CD4-positive, alpha-beta memory T cell (primary cell): ENCODE measurements at regions not wholly inside any gene's neighbourhood (a gene's known extent, or its start where the extent isn't known, plus 50 kb on each side); places are given as distances from the start of the nearest gene placed in this dataset.
"Not testable (repeated sequence)": the region's sequence is repeated elsewhere in the genome, so short reads cannot be mapped to it uniquely, and the experiment has no call there.

Source experiments
- CTCF ChIA-PET: fragments of 350-600 bp; sonication (Branson Sonifier 250); formaldehyde crosslinking; loops from one replicate; lab custom pipeline; 2021; ENCODE audit warnings: inconsistent platforms; ENCODE audit not compliant: partially characterized antibody; lab: Charles Lee
- POLR2A ChIA-PET: fragments of 350-600 bp; sonication (Branson Sonifier 250); formaldehyde crosslinking; loops from one replicate; lab custom pipeline; 2021; ENCODE audit not compliant: partially characterized antibody; lab: Charles Lee
- DNase-seq, 5 donors: peaks; one replicate each; pipeline versions ENCODE4 v3.0.0 to v3.0.0-alpha.2; 2020 to 2022; ENCODE audit warnings: mixed read lengths in 1 of 5
- H3K27ac ChIP-seq: one replicate; pipeline ENCODE4 v1.7.0; 2013; ENCODE audit warnings: low read depth, low read length
- H3K27me3 ChIP-seq: 2 replicates; pipeline ENCODE4 v1.7.0; 2013; ENCODE audit warnings: mild to moderate bottlenecking, low read length, moderate library complexity; ENCODE audit not compliant: insufficient read depth
- H3K36me3 ChIP-seq: 2 replicates; pipeline ENCODE4 v1.7.0; 2013; ENCODE audit warnings: mild to moderate bottlenecking, low read length, moderate library complexity; ENCODE audit not compliant: insufficient read depth
- H3K4me1 ChIP-seq: 2 replicates; pipeline ENCODE4 v1.7.0; 2013; ENCODE audit warnings: mild to moderate bottlenecking, low read length, moderate library complexity; ENCODE audit not compliant: insufficient read depth
- H3K4me3 ChIP-seq, 2 donors: one replicate each; pipeline ENCODE4 v1.7.0; 2013; ENCODE audit warnings: low read length in 2 of 2, mild to moderate bottlenecking in 1 of 2
- H3K9me3 ChIP-seq, 2 donors: one replicate each; pipeline ENCODE4 v1.7.0; 2013; ENCODE audit warnings: low read length in 2 of 2, control low read depth in 1 of 2; ENCODE audit not compliant: control insufficient read depth in 1 of 2
- H3K27ac Mint-ChIP-seq, 7 donors: one replicate each; pipeline ENCODE4 v1.8.0; 2020 to 2021; ENCODE audit warnings: mixed read lengths in 7 of 7, mild to moderate bottlenecking in 6 of 7, inconsistent platforms in 3 of 7, moderate library complexity in 3 of 7
- H3K27me3 Mint-ChIP-seq, 2 donors: one replicate each; pipeline ENCODE4 v1.8.0; 2020 to 2021; ENCODE audit warnings: mixed read lengths in 2 of 2
- H3K36me3 Mint-ChIP-seq, 2 donors: one replicate each; pipeline ENCODE4 v1.8.0; 2020 to 2021; ENCODE audit warnings: mixed read lengths in 2 of 2, inconsistent platforms in 1 of 2, mild to moderate bottlenecking in 1 of 2
- H3K4me1 Mint-ChIP-seq, 4 donors: one replicate each; pipeline ENCODE4 v1.8.0; 2020 to 2021; ENCODE audit warnings: mixed read lengths in 4 of 4, mild to moderate bottlenecking in 1 of 4
- H3K4me3 Mint-ChIP-seq, 8 donors: one replicate each; pipeline ENCODE4 v1.8.0; 2020 to 2021; ENCODE audit warnings: mixed read lengths in 8 of 8, mild to moderate bottlenecking in 7 of 8, moderate library complexity in 6 of 8, inconsistent platforms in 3 of 8
- H3K9me3 Mint-ChIP-seq, 8 donors: one replicate each; pipeline ENCODE4 v1.8.0; 2020 to 2021; ENCODE audit warnings: mixed read lengths in 8 of 8, mild to moderate bottlenecking in 5 of 8, inconsistent platforms in 3 of 8, moderate library complexity in 1 of 8
- intact Hi-C: fragments of 100-400 bp; cut with micrococcal nuclease; formaldehyde crosslinking; loops from one replicate; pipeline ENCODE4 v1.15.1; 2023

DNA sequence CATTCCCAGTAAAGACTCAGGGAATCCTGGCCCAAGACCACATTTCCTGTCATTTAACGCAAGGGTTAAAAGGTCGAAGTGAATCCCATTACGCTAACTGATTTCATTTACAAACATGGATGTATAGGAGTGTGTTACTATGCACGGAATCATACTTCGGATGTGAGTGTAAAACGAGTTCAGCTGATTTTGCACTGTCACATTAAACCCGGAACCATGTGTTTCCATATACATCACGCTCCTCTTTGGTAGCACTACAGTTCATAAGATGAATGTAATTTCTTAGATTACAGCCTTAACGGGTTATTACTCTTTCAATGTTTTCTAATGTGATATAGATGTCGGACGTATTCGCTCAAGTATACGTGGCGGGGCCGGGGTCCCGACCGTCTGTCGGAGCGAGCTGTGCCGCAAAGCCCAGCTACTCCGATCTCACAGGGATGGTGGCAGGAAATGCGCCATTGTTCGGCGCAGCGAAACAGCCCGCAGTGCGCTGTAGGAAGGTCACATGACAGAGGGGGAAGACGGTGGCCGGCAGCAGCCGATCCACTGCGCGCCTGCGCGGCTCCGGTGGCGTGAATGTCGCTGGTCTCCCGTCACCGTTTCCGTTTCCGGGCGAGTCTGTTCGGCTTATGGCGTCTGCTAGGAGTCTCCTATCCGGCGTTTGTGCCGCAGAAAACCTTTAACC, 97.3 kb downstream of the NPAP1 start:
- intact Hi-C loops = no loop called here
- H3K27ac ChIP-seq = no peak overlapping the region

GRCh38 chr15:24777307-24777706, 101.7 kb downstream of the NPAP1 start:
- no peak overlapping the region for H3K4me3 Mint-ChIP-seq
- H3K27ac ChIP-seq = no peak overlapping the region
- no peak overlapping the region for H3K4me3 ChIP-seq
- H3K36me3 ChIP-seq = no peaks in the 10 kb centered on the region
- no peak for DNase-seq
- no peak overlapping the region for H3K27ac Mint-ChIP-seq
- peaks cover 2 to 63% (median 37%) of the 10 kb centered on the region in 8 donors for H3K9me3 Mint-ChIP-seq
- intact Hi-C loops = no loop called here
- H3K4me1 ChIP-seq = no peaks in the 10 kb centered on the region
- peaks cover 0 to 8% (median 5%) of the 10 kb centered on the region in 4 donors for H3K4me1 Mint-ChIP-seq
- peaks cover 0 to 2% of the 10 kb centered on the region in 2 donors for H3K27me3 Mint-ChIP-seq
- ChIA-PET POLR2A (no interaction called here), CTCF (no interaction called here)
- peaks cover 0 to 9% of the 10 kb centered on the region in 2 donors for H3K36me3 Mint-ChIP-seq
- no peaks in the 10 kb centered on the region for H3K27me3 ChIP-seq
- H3K9me3 ChIP-seq = no peaks in the 10 kb centered on the region

More for the DNA sequence above, 97.3 kb downstream of the NPAP1 start:
- Histone ChIP-seq H3K4me3 (no peak overlapping the region), H3K27me3 (no peaks in the 10 kb centered on the region), H3K36me3 (no peaks in the 10 kb centered on the region), H3K4me1 (no peaks in the 10 kb centered on the region), H3K9me3 (no peaks in the 10 kb centered on the region)
- peaks cover 0 to 10% (median 5%) of the 10 kb centered on the region in 4 donors for H3K4me1 Mint-ChIP-seq
- H3K36me3 Mint-ChIP-seq = peaks cover 0 to 9% of the 10 kb centered on the region in 2 donors
- H3K27ac Mint-ChIP-seq = peak overlapping the region in 6 of 7 donors; percentile 76 to 95 (median 92)
- peaks cover 0 to 57% (median 42%) of the 10 kb centered on the region in 8 donors for H3K9me3 Mint-ChIP-seq
- ChIA-PET CTCF (no interaction called here), POLR2A (no interaction called here)
- DNase-seq = peak; percentile 56 to 75 (median 69)
- H3K4me3 Mint-ChIP-seq = peak overlapping the region; percentile 88 to 94 (median 90)
- H3K27me3 Mint-ChIP-seq = peaks cover 0 to 2% of the 10 kb centered on the region in 2 donors

- Histone ChIP-seq H3K27ac (no peak overlapping the region), H3K9me3 (no peaks in the 10 kb centered on the region), H3K36me3 (no peaks in the 10 kb centered on the region), H3K4me1 (no peaks in the 10 kb centered on the region), H3K4me3 (no peak overlapping the region), H3K27me3 (no peaks in the 10 kb centered on the region)
- intact Hi-C loops = no loop called here
- CTCF ChIA-PET = no interaction called here
- POLR2A ChIA-PET = no interaction called here
- Mint-ChIP-seq H3K27me3 (no peaks in the 10 kb centered on the region), H3K36me3 (no peaks in the 10 kb centered on the region), H3K9me3 (peaks cover 2 to 34% (median 19%) of the 10 kb centered on the region in 8 donors), H3K27ac (no peak overlapping the region), H3K4me1 (no peaks in the 10 kb centered on the region), H3K4me3 (no peak overlapping the region)
- no peak for DNase-seq
Observed at GRCh38 chr15:24784506-24784905, 108.9 kb downstream of the NPAP1 start.

- Mint-ChIP-seq H3K4me1 (no peaks in the 10 kb centered on the region), H3K36me3 (no peaks in the 10 kb centered on the region), H3K27me3 (no peaks in the 10 kb centered on the region), H3K4me3 (no peak overlapping the region), H3K9me3 (peaks cover 9 to 36% (median 18%) of the 10 kb centered on the region in 8 donors), H3K27ac (no peak overlapping the region)
- H3K9me3 ChIP-seq = no peaks in the 10 kb centered on the region
- intact Hi-C loops = no loop called here
- H3K27me3 ChIP-seq = no peaks in the 10 kb centered on the region
- no peak for DNase-seq
- POLR2A ChIA-PET = no interaction called here
- no peak overlapping the region for H3K4me3 ChIP-seq
- H3K36me3 ChIP-seq = no peaks in the 10 kb centered on the region
- no peak overlapping the region for H3K27ac ChIP-seq
- CTCF ChIA-PET = no interaction called here
- no peaks in the 10 kb centered on the region for H3K4me1 ChIP-seq
Observed at GRCh38 chr15:24786347-24786746, 110.8 kb downstream of the NPAP1 start.

- H3K4me3 ChIP-seq, H3K27ac ChIP-seq, H3K36me3 Mint-ChIP-seq, H3K4me1 ChIP-seq, CTCF ChIA-PET, H3K4me1 Mint-ChIP-seq, H3K9me3 ChIP-seq, DNase-seq, H3K27ac Mint-ChIP-seq, H3K27me3 Mint-ChIP-seq, H3K36me3 ChIP-seq, H3K27me3 ChIP-seq, POLR2A ChIA-PET, H3K4me3 Mint-ChIP-seq, intact Hi-C loops: not testable (repeated sequence)
- H3K9me3 Mint-ChIP-seq = peaks cover 2 to 41% (median 22%) of the 10 kb centered on the region in 8 donors
Observed at GRCh38 chr15:24802624-24803023, 127.0 kb downstream of the NPAP1 start.

- peaks cover 2 to 54% (median 16%) of the 10 kb centered on the region in 8 donors for H3K9me3 Mint-ChIP-seq
- POLR2A ChIA-PET = no interaction called here
- no peaks in the 10 kb centered on the region for H3K27me3 Mint-ChIP-seq
- CTCF ChIA-PET = no interaction called here
- Histone ChIP-seq H3K36me3 (no peaks in the 10 kb centered on the region), H3K4me1 (no peaks in the 10 kb centered on the region), H3K27me3 (no peaks in the 10 kb centered on the region), H3K9me3 (no peaks in the 10 kb centered on the region), H3K27ac (no peak overlapping the region), H3K4me3 (no peak overlapping the region)
- intact Hi-C loops = no loop called here
- no peaks in the 10 kb centered on the region for H3K36me3 Mint-ChIP-seq
- no peak overlapping the region for H3K27ac Mint-ChIP-seq
- no peak overlapping the region for H3K4me3 Mint-ChIP-seq
- no peaks in the 10 kb centered on the region for H3K4me1 Mint-ChIP-seq
- DNase-seq = no peak
Observed at GRCh38 chr15:24819680-24820079, 135.1 kb upstream of the SNRPN start.

GRCh38 chr15:24823473-24823872, 131.3 kb upstream of the SNRPN start:
- CTCF ChIA-PET = no interaction called here
- no peaks in the 10 kb centered on the region for H3K27me3 Mint-ChIP-seq
- intact Hi-C loops = no loop called here
- H3K27me3 ChIP-seq = no peaks in the 10 kb centered on the region
- H3K36me3 Mint-ChIP-seq = no peaks in the 10 kb centered on the region
- no peak overlapping the region for H3K4me3 ChIP-seq
- H3K27ac ChIP-seq = no peak overlapping the region
- no peak overlapping the region for H3K27ac Mint-ChIP-seq
- H3K36me3 ChIP-seq = no peaks in the 10 kb centered on the region
- H3K4me1 ChIP-seq = no peaks in the 10 kb centered on the region
- peaks cover 4 to 43% (median 15%) of the 10 kb centered on the region in 8 donors for H3K9me3 Mint-ChIP-seq
- H3K4me3 Mint-ChIP-seq = no peak overlapping the region
- no peaks in the 10 kb centered on the region for H3K9me3 ChIP-seq
- no peak for DNase-seq
- POLR2A ChIA-PET = no interaction called here
- H3K4me1 Mint-ChIP-seq = no peaks in the 10 kb centered on the region
